ENCODE measurements at regions not wholly inside any gene's neighbourhood (a gene's known extent, or its start where the extent isn't known, plus 50 kb on each side); places are given as distances from the start of the nearest gene placed in this dataset.

DNA sequence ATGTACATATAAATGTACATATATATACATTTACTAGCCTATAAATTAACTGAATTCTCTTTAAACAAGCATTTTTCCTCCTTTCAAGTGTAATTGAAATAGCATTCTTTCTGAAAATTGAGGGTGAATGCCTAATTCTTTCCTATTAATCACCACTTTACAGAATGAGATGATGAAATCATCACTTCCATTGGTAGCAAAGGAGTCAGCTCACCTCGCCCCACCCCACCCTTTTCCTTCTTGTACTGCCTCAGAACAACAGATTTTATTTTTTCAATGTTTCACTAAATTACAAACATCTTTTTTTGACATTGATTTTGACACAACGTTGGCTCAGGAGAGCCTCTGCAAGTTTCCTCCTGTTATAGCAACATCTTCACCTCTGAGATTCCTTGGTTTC is 181.9 kb upstream of the CDH7 start:
- H3K9me3 ChIP-seq (ENCODE audit: control insufficient read depth, insufficient read depth, low read length) = peaks cover 2% of the 10 kb centered on the region; the same call in 1 of the 2 replicates
- H3K4me3 ChIP-seq (ENCODE audit: low read depth, low read length) = no peak overlapping the region
- POLR2A ChIA-PET = no interaction called here
- DNase-seq (ENCODE audit: low read depth, low spot score) = no peak
- no peak overlapping the region for H3K27ac ChIP-seq (ENCODE audit: low read depth, low read length)
- no peaks in the 10 kb centered on the region for H3K27me3 ChIP-seq (ENCODE audit: control insufficient read depth, insufficient read depth, low read length)
- TF ChIP-seq, protein P1, sequence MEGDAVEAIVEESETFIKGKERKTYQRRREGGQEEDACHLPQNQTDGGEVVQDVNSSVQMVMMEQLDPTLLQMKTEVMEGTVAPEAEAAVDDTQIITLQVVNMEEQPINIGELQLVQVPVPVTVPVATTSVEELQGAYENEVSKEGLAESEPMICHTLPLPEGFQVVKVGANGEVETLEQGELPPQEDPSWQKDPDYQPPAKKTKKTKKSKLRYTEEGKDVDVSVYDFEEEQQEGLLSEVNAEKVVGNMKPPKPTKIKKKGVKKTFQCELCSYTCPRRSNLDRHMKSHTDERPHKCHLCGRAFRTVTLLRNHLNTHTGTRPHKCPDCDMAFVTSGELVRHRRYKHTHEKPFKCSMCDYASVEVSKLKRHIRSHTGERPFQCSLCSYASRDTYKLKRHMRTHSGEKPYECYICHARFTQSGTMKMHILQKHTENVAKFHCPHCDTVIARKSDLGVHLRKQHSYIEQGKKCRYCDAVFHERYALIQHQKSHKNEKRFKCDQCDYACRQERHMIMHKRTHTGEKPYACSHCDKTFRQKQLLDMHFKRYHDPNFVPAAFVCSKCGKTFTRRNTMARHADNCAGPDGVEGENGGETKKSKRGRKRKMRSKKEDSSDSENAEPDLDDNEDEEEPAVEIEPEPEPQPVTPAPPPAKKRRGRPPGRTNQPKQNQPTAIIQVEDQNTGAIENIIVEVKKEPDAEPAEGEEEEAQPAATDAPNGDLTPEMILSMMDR (IDR thresholded peaks at IDR 0.05; ENCODE audit: low read depth, low read length) = no peak
- CTCF ChIA-PET = no interaction called here

DNA sequence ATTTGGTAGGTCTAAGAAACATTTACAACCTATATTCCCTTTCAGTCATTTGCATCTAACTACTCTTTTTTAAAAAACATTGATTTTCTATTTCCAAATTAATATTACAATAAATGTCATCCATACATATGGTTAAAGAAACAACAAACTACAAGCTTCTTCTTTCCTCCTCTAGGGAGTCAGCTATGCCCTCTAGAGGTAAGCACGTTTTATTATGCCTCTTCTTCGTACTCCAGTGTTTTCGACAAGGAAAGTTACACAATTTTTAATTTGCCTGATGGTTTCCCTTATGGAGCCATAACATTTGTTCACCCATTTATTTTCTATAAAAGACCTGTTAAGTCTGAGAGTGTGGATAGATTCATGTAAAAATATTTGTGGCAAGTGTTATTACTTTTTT is 183.4 kb upstream of the CDH7 start:
- CTCF ChIA-PET = no interaction called here
- DNase-seq (ENCODE audit: low read depth, low spot score) = no peak
- H3K4me3 ChIP-seq (ENCODE audit: low read depth, low read length) = no peak overlapping the region
- no peaks in the 10 kb centered on the region for H3K27me3 ChIP-seq (ENCODE audit: control insufficient read depth, insufficient read depth, low read length)
- peaks cover 2% of the 10 kb centered on the region; the same call in 1 of the 2 replicates for H3K9me3 ChIP-seq (ENCODE audit: control insufficient read depth, insufficient read depth, low read length)
- no peak overlapping the region for H3K27ac ChIP-seq (ENCODE audit: low read depth, low read length)
- POLR2A ChIA-PET = no interaction called here
- TF ChIP-seq, protein P1 (IDR thresholded peaks at IDR 0.05; ENCODE audit: low read depth, low read length) = no peak

DNA sequence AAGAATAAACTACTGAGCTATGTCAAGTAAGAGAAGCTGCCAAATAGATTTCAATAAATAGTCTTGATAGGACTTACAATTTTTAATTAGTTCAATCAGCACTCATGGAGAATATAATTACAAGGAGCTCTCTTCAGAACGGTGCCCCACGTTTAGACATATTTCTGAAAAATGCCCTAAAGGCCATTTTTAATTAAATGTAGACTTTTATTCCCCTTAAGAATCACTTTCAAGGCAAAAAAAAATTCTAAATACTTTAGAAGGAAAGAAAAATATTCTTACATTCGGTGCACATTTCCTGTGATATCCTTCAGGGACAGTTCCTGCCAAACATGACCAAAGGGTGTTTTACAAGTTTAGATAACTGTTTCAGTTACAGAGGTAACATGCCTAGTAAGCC is 202.5 kb upstream of the CDH7 start:
- DNase-seq (ENCODE audit: low read depth, low spot score) = no peak
- Histone ChIP-seq H3K9me3 (ENCODE audit: control insufficient read depth, insufficient read depth, low read length) (no peaks in the 10 kb centered on the region; the same call in none of the 2 replicates), H3K27me3 (ENCODE audit: control insufficient read depth, insufficient read depth, low read length) (no peaks in the 10 kb centered on the region), H3K27ac (ENCODE audit: low read depth, low read length) (no peak overlapping the region), H3K4me3 (ENCODE audit: low read depth, low read length) (no peak overlapping the region)
- TF ChIP-seq, protein P1 (IDR thresholded peaks at IDR 0.05; ENCODE audit: low read depth, low read length) = no peak
- ChIA-PET POLR2A (no interaction called here), CTCF (no interaction called here)

DNA sequence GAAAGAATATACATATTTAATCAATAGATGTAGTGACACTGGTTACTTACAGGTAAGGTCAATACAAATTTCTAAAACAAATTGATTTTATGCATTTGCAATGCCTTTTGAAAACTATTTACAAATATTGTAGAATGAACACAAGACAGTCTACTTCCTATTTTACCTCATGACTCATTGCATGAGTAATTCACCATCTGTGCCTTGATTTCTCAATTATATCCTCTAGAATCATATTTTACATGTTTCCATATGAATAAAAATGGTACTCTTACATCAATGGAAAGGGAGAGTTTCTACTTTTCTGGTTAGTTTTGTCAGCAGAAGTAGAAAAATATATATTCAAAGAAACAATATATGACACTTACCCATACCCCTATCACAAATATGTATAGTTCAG is 203.8 kb upstream of the CDH7 start:
- no peaks in the 10 kb centered on the region for H3K27me3 ChIP-seq (ENCODE audit: control insufficient read depth, insufficient read depth, low read length)
- H3K27ac ChIP-seq (ENCODE audit: low read depth, low read length) = no peak overlapping the region
- ChIA-PET CTCF (no interaction called here), POLR2A (no interaction called here)
- no peak for DNase-seq (ENCODE audit: low read depth, low spot score)
- TF ChIP-seq, protein P1 (IDR thresholded peaks at IDR 0.05; ENCODE audit: low read depth, low read length) = no peak
- no peak overlapping the region for H3K4me3 ChIP-seq (ENCODE audit: low read depth, low read length)
- no peaks in the 10 kb centered on the region; the same call in none of the 2 replicates for H3K9me3 ChIP-seq (ENCODE audit: control insufficient read depth, insufficient read depth, low read length)

DNA sequence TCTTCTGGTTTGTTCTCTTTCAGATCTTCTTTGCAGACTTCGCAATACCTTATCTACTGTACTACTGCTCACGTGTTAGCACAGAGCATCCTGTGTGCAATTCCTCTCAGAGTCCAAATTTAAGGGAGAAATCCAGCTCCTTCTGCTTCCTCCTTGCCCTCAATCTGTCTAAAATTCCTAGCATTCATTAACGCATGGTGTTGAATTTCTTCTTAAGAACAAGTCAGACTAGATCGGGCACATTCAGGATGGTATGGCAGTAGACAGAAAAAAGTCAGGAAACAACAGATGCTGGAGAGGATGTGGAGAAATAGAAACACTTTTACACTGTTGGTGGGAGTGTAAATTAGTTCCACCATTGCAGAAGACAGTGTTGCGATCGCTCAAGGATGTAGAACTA is 206.1 kb upstream of the CDH7 start:
- Histone ChIP-seq H3K9me3 (ENCODE audit: control insufficient read depth, insufficient read depth, low read length) (no peaks in the 10 kb centered on the region; the same call in 1 of the 2 replicates), H3K4me3 (ENCODE audit: low read depth, low read length) (no peak overlapping the region), H3K27ac (ENCODE audit: low read depth, low read length) (no peak overlapping the region), H3K27me3 (ENCODE audit: control insufficient read depth, insufficient read depth, low read length) (no peaks in the 10 kb centered on the region)
- no peak for DNase-seq (ENCODE audit: low read depth, low spot score)
- TF ChIP-seq, protein P1 (IDR thresholded peaks at IDR 0.05; ENCODE audit: low read depth, low read length) = no peak
- POLR2A ChIA-PET = no interaction called here
- CTCF ChIA-PET = no interaction called here
